CD4-positive, alpha-beta T cell treated with Interleukin-12 subunit alpha and Interleukin-12 subunit beta, for 1 hour (primary cell): ENCODE measurements at regions not wholly inside any gene's neighbourhood (a gene's known extent, or its start where the extent isn't known, plus 50 kb on each side); places are given as distances from the start of the nearest gene placed in this dataset.

Source experiments
- DNase-seq: peaks from one replicate; pipeline ENCODE4 v3.0.0-alpha.2; 2020

GRCh38 chrX:39176105-39176504, 374.8 kb downstream of the MID1IP1 start:
- DNase-seq, result no peak

GRCh38 chrX:39189431-39189830, 388.2 kb downstream of the MID1IP1 start:
- no peak for DNase-seq

DNA sequence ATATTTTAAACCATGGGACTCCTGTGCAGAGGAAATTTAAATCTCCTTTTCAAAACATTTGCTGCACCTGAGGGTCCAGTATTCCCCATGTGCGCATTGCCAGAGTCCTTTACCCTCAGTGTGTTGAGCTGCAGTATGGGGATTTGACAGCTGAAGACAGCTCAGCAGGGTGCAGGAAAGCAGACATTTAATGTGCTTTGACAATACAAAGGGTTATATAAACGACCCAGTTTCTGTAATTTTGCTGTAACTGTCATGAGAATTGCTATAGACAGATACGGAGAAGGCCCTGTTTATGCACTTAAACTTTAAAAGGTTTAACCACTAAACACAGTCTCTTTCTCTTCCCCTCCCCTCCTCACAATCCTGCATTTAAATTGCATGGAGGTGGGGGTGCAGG, 393.4 kb downstream of the MID1IP1 start:
- no peak for DNase-seq

- DNase-seq, result no peak
Measured at GRCh38 chrX:39195156-39195555, 393.9 kb downstream of the MID1IP1 start.

- peak; percentile 53 for DNase-seq
Measured at GRCh38 chrX:39196192-39197102, 395.2 kb downstream of the MID1IP1 start.

- DNase-seq, result no peak
Measured at GRCh38 chrX:39199429-39199828, 398.2 kb downstream of the MID1IP1 start.

GRCh38 chrX:39201305-39201990, 400.2 kb downstream of the MID1IP1 start:
- peak; percentile 4 for DNase-seq

DNA sequence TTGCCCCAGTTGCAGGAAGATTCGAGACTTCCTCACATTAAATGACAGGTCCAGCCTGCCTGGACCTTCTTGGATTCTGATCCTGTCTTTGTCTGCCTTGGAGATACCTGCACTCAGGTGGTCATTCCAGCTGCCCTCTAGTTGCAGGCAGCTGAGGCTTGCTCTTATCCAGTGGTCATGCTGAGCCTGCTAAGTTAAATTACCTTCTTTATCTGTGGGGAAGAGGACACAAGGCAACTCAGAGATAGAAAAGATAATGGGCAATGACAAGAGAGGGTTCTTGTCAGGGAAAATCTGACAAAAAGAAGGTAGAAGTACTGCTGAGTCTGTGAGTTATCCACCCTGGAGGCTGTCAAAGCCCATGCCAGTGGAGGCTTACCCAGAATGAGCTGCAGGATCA, 401.4 kb downstream of the MID1IP1 start:
- DNase-seq, result no peak

DNA sequence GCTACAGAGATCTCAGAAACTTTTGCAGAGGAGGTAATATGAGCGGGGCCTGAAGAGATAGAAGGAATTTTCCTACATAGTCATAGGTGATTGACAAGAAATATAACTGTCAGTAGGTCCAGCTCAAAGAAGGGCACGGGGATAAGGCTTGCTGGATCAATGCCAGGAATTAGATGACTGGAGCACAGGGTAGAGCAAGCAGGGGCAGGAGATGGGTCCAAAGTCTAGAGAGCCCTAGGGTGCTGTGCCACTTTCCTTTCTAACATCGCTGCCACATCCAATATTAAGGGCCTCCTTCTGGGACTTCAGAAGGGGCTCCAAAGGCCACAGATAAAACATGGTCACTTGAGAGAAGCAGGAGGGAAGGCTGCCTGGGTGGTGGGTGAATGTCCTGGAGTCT, 402.2 kb downstream of the MID1IP1 start:
- no peak for DNase-seq

- DNase-seq, result no peak
Measured at GRCh38 chrX:39204353-39204752, 403.1 kb downstream of the MID1IP1 start.

DNA sequence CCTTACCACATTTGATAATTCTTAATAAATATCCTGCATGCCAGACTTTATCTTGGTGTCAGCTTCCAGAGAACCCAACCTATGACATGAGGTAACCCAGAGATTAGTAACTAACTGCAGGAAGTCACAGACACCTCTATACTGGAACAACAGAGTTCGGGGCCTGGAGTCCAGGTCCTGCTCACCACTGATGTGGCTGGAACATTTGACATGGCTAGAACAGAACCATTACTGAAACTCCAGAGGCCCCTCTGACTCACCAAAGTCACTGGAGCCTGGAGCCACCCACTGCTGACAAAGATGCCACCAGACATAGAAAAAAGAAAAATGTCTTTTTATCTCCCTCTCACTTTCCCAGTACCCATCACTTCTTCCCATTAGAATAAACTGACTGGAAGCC, 403.7 kb downstream of the MID1IP1 start:
- DNase-seq, result no peak

DNA sequence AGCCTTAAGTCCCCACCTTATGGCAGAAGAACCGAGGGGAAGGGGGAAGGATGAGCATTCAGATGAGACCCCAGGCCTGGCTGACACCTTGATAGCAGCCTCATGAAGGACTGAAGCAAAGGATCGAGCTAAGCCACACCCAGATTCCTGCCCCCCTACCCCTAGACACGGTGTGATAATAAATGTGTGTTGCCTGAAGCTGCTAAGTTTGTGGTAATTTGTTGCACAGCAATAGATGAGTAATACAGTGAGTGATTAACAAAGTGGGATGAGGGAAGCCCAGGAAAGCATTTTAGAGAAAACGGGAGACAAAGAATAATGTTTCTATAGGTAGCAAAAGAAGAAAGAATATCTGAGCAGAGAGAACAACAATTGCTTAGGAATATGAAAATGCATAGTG, 404.2 kb downstream of the MID1IP1 start:
- no peak for DNase-seq

DNA sequence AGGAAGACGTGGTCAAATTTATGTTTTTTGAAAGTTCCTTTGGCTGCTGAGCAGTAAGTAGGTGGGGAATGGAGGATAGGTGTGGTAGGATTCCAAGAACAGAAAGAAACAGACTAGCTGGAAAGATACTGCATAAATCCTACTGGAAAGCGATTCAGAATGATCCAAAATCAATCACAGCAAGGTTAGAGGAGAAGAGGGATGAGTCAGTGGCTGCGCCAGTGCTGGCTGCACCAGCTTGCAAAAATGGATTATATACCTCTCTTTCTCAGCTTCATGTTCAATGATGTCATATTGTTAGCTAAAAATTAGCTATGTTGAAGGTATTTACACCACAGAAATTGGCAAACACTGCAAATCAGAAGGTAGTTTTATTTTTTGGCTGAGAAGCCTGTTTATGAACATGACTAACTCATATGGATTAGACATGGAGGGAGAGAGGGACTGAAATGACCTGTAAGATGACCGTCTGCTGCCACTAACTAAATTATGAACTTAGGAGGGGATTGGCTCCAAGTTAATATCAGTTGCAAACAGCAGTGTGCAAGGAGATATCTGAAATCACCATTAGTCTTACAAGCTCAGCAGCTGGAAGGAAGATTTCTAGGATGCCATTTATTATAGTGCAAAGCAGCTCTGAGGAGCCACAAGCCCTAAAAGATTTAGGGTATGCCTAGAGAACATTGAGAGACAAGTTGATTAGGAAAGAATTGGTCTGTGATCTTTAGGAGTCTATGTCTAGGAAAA, 405.3 kb downstream of the MID1IP1 start:
- DNase-seq, result no peak

- DNase-seq, result no peak
Measured at GRCh38 chrX:39211501-39211900, 410.2 kb downstream of the MID1IP1 start.

- no peak for DNase-seq
Measured at GRCh38 chrX:39212456-39212855, 411.2 kb downstream of the MID1IP1 start.

DNA sequence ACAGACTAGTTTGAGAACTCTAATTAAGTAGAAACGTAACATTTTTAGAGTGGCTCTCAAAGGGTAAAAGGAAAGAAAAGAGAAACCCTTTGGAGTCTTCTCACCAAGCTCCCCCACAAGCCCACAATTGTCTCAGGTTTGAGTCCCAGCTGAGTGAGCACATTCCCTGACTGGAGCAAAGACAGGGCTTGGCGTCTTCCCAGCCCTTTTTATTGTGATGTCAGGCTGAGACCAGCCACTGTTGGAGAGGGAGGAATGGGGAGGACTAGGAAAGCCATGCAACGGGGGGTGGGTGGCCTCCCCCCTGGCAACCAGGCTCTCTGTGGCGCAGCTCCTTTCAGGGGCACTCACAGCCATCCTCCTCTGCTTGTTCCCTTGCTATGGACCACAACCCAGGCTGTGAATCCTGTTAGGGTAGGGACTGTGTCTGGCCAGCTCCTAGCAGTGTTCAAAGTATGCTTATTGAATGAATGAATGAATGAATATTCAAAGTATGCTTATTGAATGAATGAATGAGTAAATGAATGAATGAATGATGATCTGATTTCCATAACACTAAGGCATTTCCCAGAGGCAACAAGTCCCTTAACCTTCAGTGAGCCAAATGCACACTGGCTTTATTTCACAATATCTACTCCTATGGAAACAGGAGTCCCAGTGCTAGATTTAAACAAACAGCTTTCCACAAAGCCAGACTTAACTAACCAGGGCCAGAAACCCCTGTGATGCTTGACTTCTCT, 413.3 kb downstream of the MID1IP1 start:
- DNase-seq, result no peak

GRCh38 chrX:39220952-39221351, 419.7 kb downstream of the MID1IP1 start:
- no peak for DNase-seq

DNA sequence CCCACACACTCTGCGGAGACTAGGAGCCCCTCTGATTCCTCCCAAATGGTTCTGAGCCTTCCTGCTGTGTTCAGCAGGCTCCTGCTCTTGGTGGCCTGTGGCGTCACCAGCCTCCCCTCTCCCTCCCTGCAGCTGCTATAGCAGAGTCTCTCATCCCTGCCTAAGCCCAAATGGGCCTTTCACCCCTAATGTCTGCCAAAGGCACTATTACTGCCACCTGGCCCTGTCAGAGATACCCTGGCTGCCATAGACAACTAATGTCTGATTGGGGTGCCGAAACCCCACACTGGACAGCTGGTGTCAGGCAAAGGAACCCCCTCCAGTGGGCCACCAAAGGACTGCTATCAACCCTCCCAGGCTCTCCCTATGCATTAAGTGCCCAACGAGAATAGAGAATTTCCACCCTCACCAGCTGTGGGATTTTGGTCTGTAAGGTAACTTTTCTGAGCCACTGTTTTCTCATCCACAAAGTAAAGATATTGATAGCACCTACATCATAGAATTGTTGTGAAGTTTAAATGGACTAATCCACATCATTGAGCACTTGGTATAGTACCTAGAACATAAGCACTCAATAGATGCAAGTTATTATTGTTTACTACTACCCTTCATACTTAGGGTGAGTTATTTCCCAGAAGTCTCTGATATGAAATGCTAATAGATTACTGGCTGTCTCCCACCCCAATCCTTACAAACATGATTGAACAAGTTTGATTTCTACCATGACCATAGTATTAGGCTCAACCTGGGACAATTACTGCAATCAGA, 421.3 kb downstream of the MID1IP1 start:
- no peak for DNase-seq

DNA sequence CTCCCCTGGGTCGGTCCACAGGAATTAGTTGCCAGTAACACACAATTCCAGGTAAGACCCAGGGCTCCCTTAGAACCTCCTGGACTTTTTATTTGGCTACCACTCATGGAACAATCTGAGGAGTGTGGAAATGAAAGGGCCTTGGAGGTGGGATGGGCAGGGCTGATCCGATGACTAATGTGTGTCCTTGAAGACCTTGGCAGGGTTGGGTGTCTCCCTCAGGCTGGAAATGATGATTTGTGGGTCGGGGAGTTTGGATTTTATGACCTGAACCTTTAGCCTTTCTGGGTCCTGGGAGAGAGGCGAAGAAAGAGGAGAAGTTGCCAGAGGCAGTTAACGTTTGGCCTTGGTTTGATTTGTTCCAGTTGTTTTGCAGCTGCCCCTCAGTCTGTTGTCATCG, 425.0 kb downstream of the MID1IP1 start:
- no peak for DNase-seq

DNA sequence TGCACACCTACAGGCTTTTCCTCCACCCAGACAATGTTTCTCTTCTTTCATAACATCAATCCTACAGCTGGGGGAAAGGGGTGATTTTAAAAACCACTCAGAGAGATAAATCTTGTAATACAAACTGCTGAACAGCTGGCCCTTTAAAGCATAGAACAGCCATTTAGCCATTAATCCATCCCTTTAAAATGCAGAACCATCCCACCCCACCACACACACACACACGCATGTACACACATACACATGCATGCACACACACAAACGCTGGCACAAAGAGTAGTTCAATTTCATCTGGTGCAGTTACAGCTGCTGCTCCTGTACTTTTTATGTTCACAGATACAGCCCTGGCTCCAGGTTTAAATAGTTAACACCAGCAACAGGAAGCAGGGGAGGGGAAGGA, 426.1 kb downstream of the MID1IP1 start:
- DNase-seq, result no peak

- no peak for DNase-seq
Measured at GRCh38 chrX:39238006-39238405, 436.7 kb downstream of the MID1IP1 start.

DNA sequence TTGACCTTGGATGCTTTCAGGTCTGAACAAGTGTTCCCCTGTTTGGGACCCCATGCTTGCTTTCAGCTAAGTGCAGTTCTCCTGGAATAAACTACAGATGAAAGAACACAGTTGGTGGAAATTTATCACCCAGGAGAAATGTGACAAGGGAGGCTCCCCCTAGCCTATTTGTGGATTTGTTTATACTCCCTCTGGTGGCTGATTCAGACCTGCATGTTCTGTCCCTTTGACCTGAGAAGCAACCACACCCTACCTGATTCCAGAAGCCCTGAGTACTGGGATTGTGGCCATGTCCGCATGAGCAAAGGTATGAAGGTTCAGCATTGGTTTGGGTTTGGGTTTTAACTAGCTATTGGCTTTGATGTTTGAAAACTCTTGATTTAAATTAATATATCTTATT, 440.9 kb downstream of the MID1IP1 start:
- DNase-seq, result peak; percentile 35
